ENCODE measurements at regions not wholly inside any gene's neighbourhood (a gene's known extent, or its start where the extent isn't known, plus 50 kb on each side); places are given as distances from the start of the nearest gene placed in this dataset.

DNA sequence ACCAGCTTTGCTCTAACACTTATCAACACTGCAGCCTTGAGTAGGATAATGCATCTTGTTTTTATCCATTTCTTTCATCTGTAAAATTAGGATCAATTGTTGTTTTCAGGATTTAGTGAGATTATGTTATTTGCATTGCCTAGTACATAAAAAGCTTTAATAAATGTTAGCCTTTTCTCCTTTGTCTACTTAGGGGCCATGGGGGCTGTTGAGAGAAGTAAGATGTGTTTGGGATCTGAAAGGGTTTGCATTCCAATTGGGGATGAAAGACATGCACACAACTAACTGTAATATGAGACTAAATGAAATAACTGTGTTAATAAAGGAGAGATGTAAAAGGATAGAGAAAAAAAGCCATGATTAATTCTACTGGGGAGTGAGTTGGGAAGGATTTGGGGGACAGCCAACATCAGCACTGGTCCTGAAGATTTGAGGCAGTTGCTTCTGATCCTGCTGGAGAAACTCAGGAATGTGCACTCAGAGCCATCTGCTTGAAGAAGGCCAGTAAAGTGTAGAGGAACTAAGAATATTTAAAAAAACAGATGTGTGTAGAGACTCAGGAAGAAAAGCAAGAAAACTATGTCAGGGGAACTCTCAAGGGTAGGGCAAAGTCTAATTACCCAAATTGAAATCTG is 236.3 kb downstream of the OLFM4 start:
- Histone ChIP-seq H3K4me3 (ENCODE audit: extremely low read depth in 1 of 4, insufficient read depth in 2 of 4, low read depth in 3 of 4, low read length in 4 of 4) (no peak overlapping the region), H4K91ac (replicated peaks; ENCODE audit: insufficient read length, low read length) (no peak overlapping the region), H2AFZ (ENCODE audit: low read length) (no peak overlapping the region), H2BK15ac (ENCODE audit: low read length) (no peak overlapping the region), H3K4me2 (ENCODE audit: insufficient read depth in 1 of 2, low read depth in 2 of 2, low read length in 2 of 2) (no peak overlapping the region), H3K23me2 (ENCODE audit: low read depth, low read length) (no peaks in the 10 kb centered on the region), H3K27ac (ENCODE audit: low read depth, low read length) (no peak overlapping the region), H2AK5ac (ENCODE audit: low read depth, low read length) (no peak overlapping the region), H3K4me1 (replicated peaks in 1 of 4; ENCODE audit: control insufficient read depth in 3 of 4, insufficient read depth in 4 of 4, low read length in 3 of 4) (peaks cover 0 to 8% (median 3%) of the 10 kb centered on the region in 4 experiments; a peak in 5 of 7 replicates), H3K56ac (replicated peaks; ENCODE audit: insufficient read length, low read depth, low read length) (no peak overlapping the region), H3K27me3 (replicated peaks in 1 of 4; ENCODE audit: control insufficient read depth in 3 of 4, extremely low read depth in 1 of 4, insufficient read depth in 3 of 4, low read length in 3 of 4) (peaks cover 0 to 6% (median 4%) of the 10 kb centered on the region in 4 experiments; a peak in 5 of 7 replicates), H3K18ac (ENCODE audit: extremely low read depth, low read length) (no peak overlapping the region), H4K5ac (ENCODE audit: insufficient read length, low read depth, low read length) (no peak overlapping the region), H3K4ac (replicated peaks; ENCODE audit: insufficient read length, low read depth, low read length) (no peak overlapping the region), H4K20me1 (replicated peaks in 1 of 2; ENCODE audit: control insufficient read depth in 1 of 2, insufficient read depth in 2 of 2, low read length in 2 of 2) (no peaks in the 10 kb centered on the region), H3K14ac (ENCODE audit: insufficient read length) (no peak overlapping the region), H3K79me2 (ENCODE audit: control insufficient read depth in 1 of 2, insufficient read depth in 2 of 2, low read length in 2 of 2) (no peaks in the 10 kb centered on the region), H2BK5ac (ENCODE audit: low read depth, low read length) (no peak overlapping the region), H3K36me3 (ENCODE audit: control insufficient read depth in 2 of 4, insufficient read depth in 4 of 4, low read length in 3 of 4) (no peaks in the 10 kb centered on the region), H3K9me3 (ENCODE audit: insufficient read depth in 2 of 2, low read depth in 1 of 2, low read length in 1 of 2) (no peaks in the 10 kb centered on the region), H3K9ac (replicated peaks in 1 of 4; ENCODE audit: extremely low read depth in 1 of 4, low read depth in 3 of 4, low read length in 3 of 4) (no peak overlapping the region), H4K8ac (ENCODE audit: extremely low read depth, insufficient read depth, low read length) (no peak overlapping the region), H3K23ac (ENCODE audit: insufficient read length) (no peak overlapping the region), H2BK12ac (ENCODE audit: low read depth, low read length) (no peak overlapping the region), H2BK120ac (replicated peaks; ENCODE audit: low read depth, low read length) (no peak overlapping the region), H3K79me1 (ENCODE audit: low read depth, low read length) (no peaks in the 10 kb centered on the region), H2BK20ac (ENCODE audit: low read length) (no peak overlapping the region)
- FAIRE-seq (no peak), DNase-seq (ENCODE audit: low read depth in 1 of 2, low spot score in 2 of 2) (no peak)
- CTCF ChIA-PET (ENCODE audit: partially characterized antibody), result interaction anchor here (1.2 to 2.3 kb wide), 2 partner anchors 13 to 15 kb away, joined by 3 to 10 read pairs; no protein-coding TSS in a partner anchor
- POLR2A ChIA-PET (ENCODE audit: partially characterized antibody), result no interaction called here
- no peak for TF ChIP-seq RAD21 (IDR thresholded peaks at IDR 0.05 in 1 of 2, conservative IDR thresholded peaks at IDR 0.05 in 1 of 2; ENCODE audit: low read depth in 2 of 2, low read length in 2 of 2)
- no peak for TF ChIP-seq RBBP5 (IDR thresholded peaks at IDR 0.05; ENCODE audit: borderline replicate concordance, low read depth, low read length)
- no peak for TF ChIP-seq CBX5 (IDR thresholded peaks at IDR 0.05; ENCODE audit: low read depth, low read length)
- TF ChIP-seq SP2 (IDR thresholded peaks at IDR 0.05; ENCODE audit: low read length), result no peak
- TF ChIP-seq GABPA (IDR thresholded peaks at IDR 0.05; ENCODE audit: borderline replicate concordance, insufficient read depth, low read length), result no peak
- no peak for TF ChIP-seq RFX5 (IDR thresholded peaks at IDR 0.05; ENCODE audit: borderline replicate concordance, low read depth, low read length)
- no peak for TF ChIP-seq SP4 (IDR thresholded peaks at IDR 0.05; ENCODE audit: low read length)
- no peak for TF ChIP-seq HDAC6 (IDR thresholded peaks at IDR 0.05; ENCODE audit: low read depth, low read length)
